ENCODE measurements at regions not wholly inside any gene's neighbourhood (a gene's known extent, or its start where the extent isn't known, plus 50 kb on each side); places are given as distances from the start of the nearest gene placed in this dataset.

- FAIRE-seq = no peak
- no peak for DNase-seq (ENCODE audit: insufficient read length, low spot score)
- no peak for TF ChIP-seq CTCF (IDR thresholded peaks at IDR 0.05; ENCODE audit: insufficient read depth, missing control alignments)
Observed at GRCh38 chr2:123958011-123958410, 67.1 kb upstream of the CNTNAP5 start.

GRCh38 chr2:123961576-123961975 is 63.5 kb upstream of the CNTNAP5 start:
- DNase-seq (ENCODE audit: insufficient read length, low spot score) (no peak), FAIRE-seq (no peak)
- no peak for TF ChIP-seq CTCF (IDR thresholded peaks at IDR 0.05; ENCODE audit: insufficient read depth, missing control alignments)

DNA sequence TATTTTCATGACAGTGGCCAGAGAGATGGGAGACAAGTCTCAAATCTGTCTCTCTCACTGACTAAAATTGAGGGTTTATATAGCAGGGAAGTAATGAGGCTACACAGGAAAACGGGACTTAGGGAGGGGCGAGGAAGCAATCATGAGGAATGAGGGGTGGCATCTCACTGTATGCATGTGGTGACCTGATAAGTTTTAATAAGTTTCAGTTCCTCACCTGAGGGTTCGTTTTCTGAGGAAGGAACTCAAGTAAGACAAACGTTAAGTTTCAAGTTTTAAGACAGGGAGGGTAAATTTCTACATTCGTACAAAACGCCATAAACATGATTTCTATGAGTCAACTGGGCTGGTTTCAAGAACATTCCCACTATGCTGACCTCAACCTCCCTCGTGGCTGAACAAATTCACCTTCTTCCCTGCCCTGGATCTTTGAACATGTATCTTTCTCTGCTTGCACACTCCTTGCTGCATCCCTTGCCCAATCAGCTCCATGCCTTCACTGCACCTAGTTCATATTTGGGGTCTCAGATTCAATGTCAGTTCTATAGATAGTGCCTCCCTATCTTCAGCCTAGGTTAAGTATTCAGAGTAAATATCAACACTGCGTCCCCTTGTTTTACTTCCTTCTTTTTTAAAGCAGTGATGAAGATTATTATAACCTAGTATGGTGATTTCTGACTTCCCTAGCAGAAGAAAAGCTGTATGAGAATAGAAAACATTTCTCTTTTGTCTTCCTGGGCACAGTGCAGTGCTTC is 53.3 kb upstream of the CNTNAP5 start:
- no peak for TF ChIP-seq CTCF (IDR thresholded peaks at IDR 0.05; ENCODE audit: insufficient read depth, missing control alignments)
- FAIRE-seq (no peak), DNase-seq (ENCODE audit: insufficient read length, low spot score) (no peak)

All from D721Med (cell line).